ENCODE measurements at regions not wholly inside any gene's neighbourhood (a gene's known extent, or its start where the extent isn't known, plus 50 kb on each side); places are given as distances from the start of the nearest gene placed in this dataset.

GRCh38 chr6:80641591-80641990 is 535.1 kb downstream of the BCKDHB start:
- intact Hi-C loops (cut with micrococcal nuclease), result no loop called here

GRCh38 chr6:80640176-80640575 is 533.7 kb downstream of the BCKDHB start:
- Mint-ChIP-seq H3K27me3 (ENCODE audit: low read depth) (no peaks in the 10 kb centered on the region), H3K4me3 (no peak overlapping the region), H3K9me3 (no peaks in the 10 kb centered on the region), H3K4me1 (ENCODE audit: low read depth) (no peaks in the 10 kb centered on the region), H3K36me3 (ENCODE audit: low read depth) (no peaks in the 10 kb centered on the region), H3K27ac (no peak overlapping the region)
- no peak for DNase-seq
- CTCF ChIA-PET, result no interaction called here
- intact Hi-C loops (cut with micrococcal nuclease), result no loop called here

More at GRCh38 chr6:80641591-80641990, 535.1 kb downstream of the BCKDHB start:
- Mint-ChIP-seq H3K27ac (no peak overlapping the region), H3K9me3 (peaks cover 8% of the 10 kb centered on the region), H3K4me1 (ENCODE audit: low read depth) (no peaks in the 10 kb centered on the region), H3K27me3 (ENCODE audit: low read depth) (no peaks in the 10 kb centered on the region), H3K36me3 (ENCODE audit: low read depth) (no peaks in the 10 kb centered on the region), H3K4me3 (no peak overlapping the region)
- no peak for DNase-seq
- CTCF ChIA-PET, result no interaction called here

- Mint-ChIP-seq H3K27me3 (ENCODE audit: low read depth) (peaks cover 3% of the 10 kb centered on the region), H3K4me1 (ENCODE audit: low read depth) (no peaks in the 10 kb centered on the region)
- intact Hi-C loops (cut with micrococcal nuclease), result no loop called here
These were observed 532.7 kb downstream of the BCKDHB start for GRCh38 chr6:80639181-80639629.

GRCh38 chr6:80638213-80639055 is 532.0 kb downstream of the BCKDHB start:
- peaks cover 3% of the 10 kb centered on the region for H3K27me3 Mint-ChIP-seq (ENCODE audit: low read depth)
- peak; percentile 12 for DNase-seq
- H3K36me3 Mint-ChIP-seq (ENCODE audit: low read depth), result no peaks in the 10 kb centered on the region

More at GRCh38 chr6:80639181-80639629, 532.7 kb downstream of the BCKDHB start:
- Mint-ChIP-seq H3K4me3 (no peak overlapping the region), H3K9me3 (no peaks in the 10 kb centered on the region), H3K36me3 (ENCODE audit: low read depth) (no peaks in the 10 kb centered on the region), H3K27ac (no peak overlapping the region)
- CTCF ChIA-PET, result no interaction called here
- DNase-seq, result no peak

GRCh38 chr6:80637312-80637711 is 530.8 kb downstream of the BCKDHB start:
- H3K27me3 Mint-ChIP-seq (ENCODE audit: low read depth), result peaks cover 3% of the 10 kb centered on the region
- H3K36me3 Mint-ChIP-seq (ENCODE audit: low read depth), result no peaks in the 10 kb centered on the region
- no peak overlapping the region for H3K4me3 Mint-ChIP-seq
- CTCF ChIA-PET, result no interaction called here
- no peak overlapping the region for H3K27ac Mint-ChIP-seq
- DNase-seq, result no peak
- no peaks in the 10 kb centered on the region for H3K9me3 Mint-ChIP-seq
- H3K4me1 Mint-ChIP-seq (ENCODE audit: low read depth), result no peaks in the 10 kb centered on the region
- intact Hi-C loops (cut with micrococcal nuclease), result no loop called here

More at GRCh38 chr6:80638213-80639055, 532.0 kb downstream of the BCKDHB start:
- Mint-ChIP-seq H3K27ac (no peak overlapping the region), H3K4me1 (ENCODE audit: low read depth) (no peaks in the 10 kb centered on the region), H3K9me3 (no peaks in the 10 kb centered on the region), H3K4me3 (no peak overlapping the region)
- CTCF ChIA-PET, result no interaction called here
- intact Hi-C loops (cut with micrococcal nuclease), result no loop called here

- H3K9me3 Mint-ChIP-seq, result no peaks in the 10 kb centered on the region
- no peak overlapping the region for H3K27ac Mint-ChIP-seq
- peaks cover 3% of the 10 kb centered on the region for H3K27me3 Mint-ChIP-seq (ENCODE audit: low read depth)
- CTCF ChIA-PET, result no interaction called here
- intact Hi-C loops (cut with micrococcal nuclease), result no loop called here
- no peaks in the 10 kb centered on the region for H3K36me3 Mint-ChIP-seq (ENCODE audit: low read depth)
- no peak for DNase-seq
- no peaks in the 10 kb centered on the region for H3K4me1 Mint-ChIP-seq (ENCODE audit: low read depth)
- no peak overlapping the region for H3K4me3 Mint-ChIP-seq
These were observed 530.2 kb downstream of the BCKDHB start for GRCh38 chr6:80636689-80637088.

- CTCF ChIA-PET, result no interaction called here
- Mint-ChIP-seq H3K4me1 (ENCODE audit: low read depth) (no peaks in the 10 kb centered on the region), H3K27ac (no peak overlapping the region), H3K36me3 (ENCODE audit: low read depth) (no peaks in the 10 kb centered on the region), H3K9me3 (no peaks in the 10 kb centered on the region), H3K4me3 (no peak overlapping the region), H3K27me3 (ENCODE audit: low read depth) (peaks cover 3% of the 10 kb centered on the region)
- intact Hi-C loops (cut with micrococcal nuclease), result no loop called here
- DNase-seq, result no peak
These were observed 526.9 kb downstream of the BCKDHB start for GRCh38 chr6:80633412-80633811.

- intact Hi-C loops (cut with micrococcal nuclease), result no loop called here
- Mint-ChIP-seq H3K4me1 (ENCODE audit: low read depth) (no peaks in the 10 kb centered on the region), H3K27ac (no peak overlapping the region), H3K36me3 (ENCODE audit: low read depth) (no peaks in the 10 kb centered on the region), H3K9me3 (peaks cover 5% of the 10 kb centered on the region), H3K27me3 (ENCODE audit: low read depth) (peaks cover 3% of the 10 kb centered on the region), H3K4me3 (no peak overlapping the region)
- no peak for DNase-seq
- CTCF ChIA-PET, result no interaction called here
These were observed 518.9 kb downstream of the BCKDHB start for GRCh38 chr6:80625405-80625804.

- Mint-ChIP-seq H3K4me3 (no peak overlapping the region), H3K9me3 (peaks cover 5% of the 10 kb centered on the region), H3K4me1 (ENCODE audit: low read depth) (no peaks in the 10 kb centered on the region), H3K27me3 (ENCODE audit: low read depth) (peaks cover 3% of the 10 kb centered on the region), H3K27ac (no peak overlapping the region), H3K36me3 (ENCODE audit: low read depth) (no peaks in the 10 kb centered on the region)
- intact Hi-C loops (cut with micrococcal nuclease), result no loop called here
- DNase-seq, result no peak
- CTCF ChIA-PET, result no interaction called here
These were observed 516.8 kb downstream of the BCKDHB start for GRCh38 chr6:80623066-80623815.

- peaks cover 3% of the 10 kb centered on the region for H3K27me3 Mint-ChIP-seq (ENCODE audit: low read depth)
These were observed 516.2 kb downstream of the BCKDHB start for GRCh38 chr6:80622641-80623040.

GRCh38 chr6:80618953-80619352 is 512.5 kb downstream of the BCKDHB start:
- Mint-ChIP-seq H3K36me3 (ENCODE audit: low read depth) (no peaks in the 10 kb centered on the region), H3K4me1 (ENCODE audit: low read depth) (no peaks in the 10 kb centered on the region), H3K9me3 (peaks cover 2% of the 10 kb centered on the region), H3K4me3 (no peak overlapping the region), H3K27ac (no peak overlapping the region), H3K27me3 (ENCODE audit: low read depth) (peaks cover 5% of the 10 kb centered on the region)
- DNase-seq, result no peak
- CTCF ChIA-PET, result no interaction called here
- intact Hi-C loops (cut with micrococcal nuclease), result no loop called here

More at GRCh38 chr6:80622641-80623040, 516.2 kb downstream of the BCKDHB start:
- DNase-seq, result no peak
- no peak overlapping the region for H3K4me3 Mint-ChIP-seq
- no peaks in the 10 kb centered on the region for H3K36me3 Mint-ChIP-seq (ENCODE audit: low read depth)
- CTCF ChIA-PET, result no interaction called here
- intact Hi-C loops (cut with micrococcal nuclease), result no loop called here
- no peaks in the 10 kb centered on the region for H3K4me1 Mint-ChIP-seq (ENCODE audit: low read depth)
- no peak overlapping the region for H3K27ac Mint-ChIP-seq
- peaks cover 5% of the 10 kb centered on the region for H3K9me3 Mint-ChIP-seq

- intact Hi-C loops (cut with micrococcal nuclease), result no loop called here
- no peak overlapping the region for H3K27ac Mint-ChIP-seq
- peaks cover 7% of the 10 kb centered on the region for H3K27me3 Mint-ChIP-seq (ENCODE audit: low read depth)
- CTCF ChIA-PET, result interaction anchor here (0.6 kb wide), 1 partner anchor 486 kb away, joined by 3 read pairs; no protein-coding TSS in a partner anchor
- no peaks in the 10 kb centered on the region for H3K36me3 Mint-ChIP-seq (ENCODE audit: low read depth)
- H3K4me1 Mint-ChIP-seq (ENCODE audit: low read depth), result no peaks in the 10 kb centered on the region
- no peak for DNase-seq
- H3K9me3 Mint-ChIP-seq, result no peaks in the 10 kb centered on the region
- no peak overlapping the region for H3K4me3 Mint-ChIP-seq
These were observed 504.4 kb downstream of the BCKDHB start for GRCh38 chr6:80610846-80611245.
